Hepatocyte (in vitro differentiated cells): ENCODE measurements at regions not wholly inside any gene's neighbourhood (a gene's known extent, or its start where the extent isn't known, plus 50 kb on each side); places are given as distances from the start of the nearest gene placed in this dataset.

Source experiments
- CTCF ChIP-seq: fragments of 200-600 bp; sonication (generic); IDR thresholded peaks from 2 replicates; pipeline ENCODE4 v1.5.1; 2016; ENCODE audit warnings: antibody characterized with exemption, mild to moderate bottlenecking; ENCODE audit not compliant: poor library complexity
- EZH2 ChIP-seq: fragments of 200-600 bp; sonication (generic); IDR thresholded peaks from 2 replicates; pipeline ENCODE4 v1.6.1; 2016; ENCODE audit warnings: antibody characterized with exemption, mild to moderate bottlenecking, borderline replicate concordance
- EZH2phosphoT487 ChIP-seq: fragments of 200-600 bp; sonication (generic); IDR thresholded peaks from one replicate; pipeline ENCODE4 v1.6.1; 2018; ENCODE audit warnings: antibody characterized with exemption, mild to moderate bottlenecking, low read depth, moderate library complexity; ENCODE audit not compliant: unreplicated experiment, severe bottlenecking

- no peak for TF ChIP-seq EZH2
- TF ChIP-seq CTCF = no peak
- TF ChIP-seq EZH2phosphoT487 = no peak
Measured at GRCh38 chr2:136206613-136207012, 88.7 kb upstream of the CXCR4 start.
